HG02885 (cell line): ENCODE measurements at regions not wholly inside any gene's neighbourhood (a gene's known extent, or its start where the extent isn't known, plus 50 kb on each side); places are given as distances from the start of the nearest gene placed in this dataset.

Experiments used
- ATAC-seq: cut with Tn5 transposase; IDR thresholded peaks from one replicate; pipeline ENCODE4 v1.9.1; 2021; ENCODE audit warnings: mild to moderate bottlenecking; ENCODE audit not compliant: unreplicated experiment, poor library complexity

GRCh38 chr22:49292909-49293308 lies 534.8 kb downstream of the BRD1 start:
- ATAC-seq = no peak

GRCh38 chr22:49291781-49292180 lies 535.9 kb downstream of the BRD1 start:
- no peak for ATAC-seq

- no peak for ATAC-seq
Measured at GRCh38 chr22:49291169-49291568, 536.5 kb downstream of the BRD1 start.

- no peak for ATAC-seq
Measured at GRCh38 chr22:49290711-49291110, 537.0 kb downstream of the BRD1 start.

GRCh38 chr22:49289822-49290679 lies 537.6 kb downstream of the BRD1 start:
- no peak for ATAC-seq

GRCh38 chr22:49286181-49286760 lies 541.4 kb downstream of the BRD1 start:
- no peak for ATAC-seq

- no peak for ATAC-seq
Measured at GRCh38 chr22:49284931-49285330, 542.7 kb downstream of the BRD1 start.

- ATAC-seq = no peak
Measured at GRCh38 chr22:49284056-49284784, 543.5 kb downstream of the BRD1 start.

- no peak for ATAC-seq
Measured at GRCh38 chr22:49282596-49282995, 545.1 kb downstream of the BRD1 start.

GRCh38 chr22:49281467-49282340 lies 546.0 kb downstream of the BRD1 start:
- no peak for ATAC-seq

- ATAC-seq = no peak
Measured at GRCh38 chr22:49278340-49278739, 549.3 kb downstream of the BRD1 start.

GRCh38 chr22:49276567-49276966 lies 551.1 kb downstream of the BRD1 start:
- ATAC-seq = no peak

GRCh38 chr22:49274754-49275380 lies 552.8 kb downstream of the BRD1 start:
- ATAC-seq = no peak

GRCh38 chr22:49272546-49273125 lies 555.0 kb downstream of the BRD1 start:
- no peak for ATAC-seq

- ATAC-seq = no peak
Measured at GRCh38 chr22:49271831-49272230, 555.8 kb downstream of the BRD1 start.

- ATAC-seq = no peak
Measured at GRCh38 chr22:49271369-49271727, 556.3 kb downstream of the BRD1 start.

- ATAC-seq = no peak
Measured at GRCh38 chr22:49270595-49271368, 556.9 kb downstream of the BRD1 start.

- no peak for ATAC-seq
Measured at GRCh38 chr22:49269928-49270327, 557.7 kb downstream of the BRD1 start.

- ATAC-seq = no peak
Measured at GRCh38 chr22:49269371-49269770, 558.3 kb downstream of the BRD1 start.
